Hematopoietic multipotent progenitor cell treated with erythropoietin and hydrocortisone succinate and interleukin-3 and kit ligand, for 17 days (in vitro differentiated cells): ENCODE measurements at regions not wholly inside any gene's neighbourhood (a gene's known extent, or its start where the extent isn't known, plus 50 kb on each side); places are given as distances from the start of the nearest gene placed in this dataset.
A peak's percentile ranks its signal among the peaks of the same experiment; 100 is the strongest.

Experiments used
- DNase-seq: peaks from one replicate; pipeline ENCODE4 v3.0.0-alpha.2; 2015; ENCODE audit warnings: low spot score

GRCh38 chr3:16809482-16809881 is 75.3 kb upstream of the PLCL2 start:
- DNase-seq: no peak

GRCh38 chr3:16809993-16810392 is 74.8 kb upstream of the PLCL2 start:
- DNase-seq: no peak

GRCh38 chr3:16810593-16811367 is 74.0 kb upstream of the PLCL2 start:
- DNase-seq: no peak

- no peak for DNase-seq
Observed at GRCh38 chr3:16811950-16812349, 72.8 kb upstream of the PLCL2 start.

GRCh38 chr3:16813336-16813735 is 71.4 kb upstream of the PLCL2 start:
- DNase-seq: no peak

- DNase-seq: no peak
Observed at GRCh38 chr3:16816048-16816780, 68.5 kb upstream of the PLCL2 start.

- DNase-seq: no peak
Observed at GRCh38 chr3:16817197-16817596, 67.6 kb upstream of the PLCL2 start.

- DNase-seq: no peak
Observed at GRCh38 chr3:16818194-16818593, 66.6 kb upstream of the PLCL2 start.

GRCh38 chr3:16818945-16819344 is 65.8 kb upstream of the PLCL2 start:
- DNase-seq: no peak

- DNase-seq: no peak
Observed at GRCh38 chr3:16820485-16820884, 64.3 kb upstream of the PLCL2 start.

GRCh38 chr3:16821053-16821452 is 63.7 kb upstream of the PLCL2 start:
- no peak for DNase-seq

- DNase-seq: no peak
Observed at GRCh38 chr3:16824081-16824696, 60.6 kb upstream of the PLCL2 start.

GRCh38 chr3:16825617-16826204 is 59.0 kb upstream of the PLCL2 start:
- DNase-seq: no peak

- peak; percentile 65 for DNase-seq
Observed at GRCh38 chr3:16828815-16829214, 55.9 kb upstream of the PLCL2 start.

- DNase-seq: no peak
Observed at GRCh38 chr3:16831846-16832245, 52.9 kb upstream of the PLCL2 start.

GRCh38 chr3:16834214-16834613 is 50.5 kb upstream of the PLCL2 start:
- no peak for DNase-seq

- no peak for DNase-seq
Observed at GRCh38 chr3:16834753-16835152, 50.0 kb upstream of the PLCL2 start.
